Coronary artery (tissue), 2 donors: ENCODE measurements at regions not wholly inside any gene's neighbourhood (a gene's known extent, or its start where the extent isn't known, plus 50 kb on each side); places are given as distances from the start of the nearest gene placed in this dataset.

Source experiments
- DNase-seq: peaks from one replicate; pipeline ENCODE4 v3.0.0-alpha.2; 2017; ENCODE audit warnings: low spot score
- H3K27ac ChIP-seq, 2 donors: fragments of 200-600 bp; sonication (generic); one replicate each; pipeline ENCODE4 v1.5.1; 2016 to 2019
- H3K4me3 ChIP-seq: fragments of 200-600 bp; sonication (generic); 2 replicates; pipeline ENCODE4 v1.5.1; 2016; ENCODE audit warnings: mild to moderate bottlenecking, moderate library complexity
- CTCF ChIP-seq: fragments of 200-600 bp; sonication (generic); IDR thresholded peaks from one replicate; pipeline ENCODE4 v1.5.1; 2019; ENCODE audit warnings: antibody characterized with exemption

- DNase-seq: no peak
These were observed 246.8 kb upstream of the TENT5A start for GRCh38 chr6:81999270-81999669.

GRCh38 chr6:81998432-81998831 lies 246.0 kb upstream of the TENT5A start:
- DNase-seq: no peak
- Histone ChIP-seq H3K27ac (no peak overlapping the region), H3K4me3 (no peak overlapping the region)
- TF ChIP-seq CTCF: no peak

More at GRCh38 chr6:81999270-81999669, 246.8 kb upstream of the TENT5A start:
- TF ChIP-seq CTCF: no peak
- Histone ChIP-seq H3K27ac (no peak overlapping the region), H3K4me3 (no peak overlapping the region)

- H3K27ac ChIP-seq: peak overlapping the region; percentile 17 to 40
- TF ChIP-seq CTCF: no peak
- no peak overlapping the region for H3K4me3 ChIP-seq
- no peak for DNase-seq
These were observed 244.8 kb upstream of the TENT5A start for GRCh38 chr6:81997090-81997926.

- Histone ChIP-seq H3K4me3 (no peak overlapping the region), H3K27ac (peak overlapping the region in 1 of 2 donors; percentile 20)
- no peak for TF ChIP-seq CTCF
- no peak for DNase-seq
These were observed 243.9 kb upstream of the TENT5A start for GRCh38 chr6:81996414-81996813.

GRCh38 chr6:81995548-81996289 lies 243.2 kb upstream of the TENT5A start:
- TF ChIP-seq CTCF: no peak
- H3K4me3 ChIP-seq: no peak overlapping the region
- no peak for DNase-seq
- H3K27ac ChIP-seq: peak overlapping the region; percentile 14 to 19

GRCh38 chr6:81988871-81989270 lies 236.4 kb upstream of the TENT5A start:
- H3K27ac ChIP-seq: no peak overlapping the region
- DNase-seq: no peak
- no peak overlapping the region for H3K4me3 ChIP-seq
- no peak for TF ChIP-seq CTCF
